ENCODE measurements at regions not wholly inside any gene's neighbourhood (a gene's known extent, or its start where the extent isn't known, plus 50 kb on each side); places are given as distances from the start of the nearest gene placed in this dataset.
"Not testable (repeated sequence)": the region's sequence is repeated elsewhere in the genome, so short reads cannot be mapped to it uniquely, and the experiment has no call there.

GRCh38 chr16:16770717-16771116 is 391.8 kb downstream of the NPIPA7 start:
- not testable (repeated sequence) for FAIRE-seq; DNase-seq (ENCODE audit: low spot score in 2 of 2)

- FAIRE-seq: no peak
- DNase-seq (ENCODE audit: low spot score in 2 of 2): no peak
These were observed 395.4 kb downstream of the NPIPA7 start for GRCh38 chr16:16774389-16774788.

DNA sequence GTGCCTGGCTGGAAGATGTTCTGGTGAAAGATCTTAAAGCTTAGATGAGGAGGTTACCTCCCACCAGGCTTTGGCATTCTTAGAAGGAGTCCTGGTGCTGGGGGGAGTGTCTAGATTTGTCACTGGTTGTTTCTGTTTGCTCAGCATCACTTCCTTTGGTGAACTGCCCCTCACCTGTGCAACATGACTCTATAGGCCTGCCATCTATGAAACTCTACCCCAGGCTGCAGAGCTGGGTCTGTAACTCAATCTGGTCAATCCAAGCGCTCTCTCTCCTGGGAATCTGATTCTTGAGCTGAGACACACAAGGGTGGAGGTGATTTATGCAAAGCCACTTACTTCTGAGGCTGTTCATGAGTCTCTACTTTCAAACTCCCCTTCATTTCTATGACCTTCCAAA is 399.4 kb downstream of the NPIPA7 start:
- FAIRE-seq (no peak), DNase-seq (ENCODE audit: low spot score in 2 of 2) (no peak)

- no peak for DNase-seq (ENCODE audit: low spot score in 2 of 2)
- no peak for FAIRE-seq
These were observed 401.6 kb downstream of the NPIPA7 start for GRCh38 chr16:16780588-16780987.

- DNase-seq (ENCODE audit: low spot score in 2 of 2) (no peak), FAIRE-seq (no peak)
These were observed 403.2 kb downstream of the NPIPA7 start for GRCh38 chr16:16782153-16782552.

DNA sequence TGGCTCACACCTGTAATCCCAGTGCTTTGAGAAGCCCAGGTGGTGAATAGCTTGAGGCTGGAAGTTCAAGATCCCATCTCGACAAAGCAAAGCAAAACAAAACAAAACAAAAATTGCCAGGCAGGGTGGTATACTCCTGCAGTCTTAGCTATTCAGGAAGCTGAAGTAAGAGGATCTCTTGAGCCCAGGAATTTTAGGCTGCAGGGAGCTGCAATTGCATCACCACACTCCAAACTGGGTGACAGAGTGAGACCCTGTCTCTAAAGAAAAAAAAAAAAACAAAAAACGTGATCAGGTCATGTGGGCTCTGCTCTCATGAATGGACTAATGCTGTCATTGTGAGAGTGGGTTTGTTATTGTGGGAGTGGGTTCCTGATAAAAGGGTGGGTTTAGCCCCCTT is 409.1 kb downstream of the NPIPA7 start:
- FAIRE-seq (no peak), DNase-seq (ENCODE audit: low spot score in 2 of 2) (no peak)

GRCh38 chr16:16790597-16790996 is 411.7 kb downstream of the NPIPA7 start:
- FAIRE-seq (no peak), DNase-seq (ENCODE audit: low spot score in 2 of 2) (no peak)

- DNase-seq (ENCODE audit: low spot score in 2 of 2): no peak
- peak; percentile 78 for FAIRE-seq
These were observed 412.1 kb downstream of the NPIPA7 start for GRCh38 chr16:16791051-16791450.

- DNase-seq (ENCODE audit: low spot score in 2 of 2): no peak
- no peak for FAIRE-seq
These were observed 418.3 kb downstream of the NPIPA7 start for GRCh38 chr16:16797239-16797638.

- DNase-seq (ENCODE audit: low spot score in 2 of 2): no peak
- no peak for FAIRE-seq
These were observed 419.6 kb downstream of the NPIPA7 start for GRCh38 chr16:16798504-16798903.

- no peak for FAIRE-seq
- DNase-seq (ENCODE audit: low spot score in 2 of 2): no peak
These were observed 426.9 kb downstream of the NPIPA7 start for GRCh38 chr16:16805809-16806208.

DNA sequence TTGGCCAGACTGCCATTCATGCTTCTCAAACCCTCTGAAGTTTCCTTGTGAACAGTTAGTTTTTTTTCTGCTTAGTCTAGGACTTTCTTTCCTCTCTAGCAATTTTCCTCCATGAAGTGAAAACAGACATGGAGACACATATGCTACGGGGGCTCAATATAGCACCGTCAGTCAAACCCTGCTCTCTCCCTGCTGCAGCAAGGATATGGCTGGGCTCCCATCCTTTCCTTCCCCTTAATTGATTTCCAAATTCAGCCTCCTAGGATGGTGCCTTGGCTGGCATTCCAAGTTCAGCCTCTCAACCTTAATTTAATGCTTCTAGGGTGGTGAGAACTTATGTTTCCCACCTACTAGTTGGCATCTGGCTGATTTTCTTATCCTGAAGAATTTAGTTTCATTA is 436.7 kb downstream of the NPIPA7 start:
- FAIRE-seq (no peak), DNase-seq (ENCODE audit: low spot score in 2 of 2) (no peak)

GRCh38 chr16:16817196-16817595 is 438.3 kb downstream of the NPIPA7 start:
- DNase-seq (ENCODE audit: low spot score in 2 of 2) (no peak), FAIRE-seq (no peak)

- FAIRE-seq (no peak), DNase-seq (ENCODE audit: low spot score in 2 of 2) (no peak)
These were observed 442.3 kb downstream of the NPIPA7 start for GRCh38 chr16:16821261-16821660.

- DNase-seq (ENCODE audit: low spot score in 2 of 2) (no peak), FAIRE-seq (no peak)
These were observed 450.0 kb downstream of the NPIPA7 start for GRCh38 chr16:16828913-16829398.

DNA sequence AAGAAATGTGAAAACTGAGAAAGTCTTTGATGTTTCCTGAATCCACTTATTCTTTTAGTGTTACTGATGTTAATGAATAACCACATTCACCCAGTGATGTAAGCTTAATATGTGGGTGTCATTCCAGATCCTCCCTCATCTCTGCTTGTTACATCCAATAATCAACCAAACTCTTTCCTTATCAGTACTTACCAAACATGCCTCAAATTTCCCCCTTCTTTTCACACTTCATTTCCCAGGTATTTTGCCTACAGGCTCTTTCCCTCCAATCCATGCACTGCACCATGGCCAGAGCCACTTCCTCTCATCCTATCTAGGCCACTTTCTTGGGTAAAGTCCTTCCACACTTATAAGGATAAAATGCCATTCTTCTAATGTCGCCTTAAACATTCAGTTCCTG is 451.5 kb downstream of the NPIPA7 start:
- DNase-seq (ENCODE audit: low spot score in 2 of 2) (no peak), FAIRE-seq (no peak)

DNA sequence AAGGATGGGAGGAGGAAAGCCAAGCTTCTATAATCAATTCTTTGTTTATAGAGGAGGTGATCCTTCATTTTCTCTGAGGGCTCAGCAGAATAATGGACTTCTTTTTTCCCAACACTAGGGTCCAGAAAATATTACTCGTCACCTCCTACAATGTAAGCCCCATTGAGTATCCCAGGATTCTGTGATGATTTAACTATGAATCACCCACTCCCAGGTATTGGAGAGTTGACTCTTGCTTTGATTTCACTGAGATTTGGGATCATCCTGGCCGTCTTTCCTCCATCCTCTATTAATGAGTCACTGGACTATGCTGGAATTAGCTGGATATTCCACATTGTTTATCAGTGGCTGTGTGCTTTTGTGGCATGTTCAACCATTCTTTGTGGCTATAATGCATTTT is 452.0 kb downstream of the NPIPA7 start:
- DNase-seq (ENCODE audit: low spot score in 2 of 2): no peak
- no peak for FAIRE-seq

GRCh38 chr16:16833165-16833564 is 454.2 kb downstream of the NPIPA7 start:
- no peak for FAIRE-seq
- DNase-seq (ENCODE audit: low spot score in 2 of 2): no peak

GRCh38 chr16:16850274-16850673 is 471.3 kb downstream of the NPIPA7 start:
- FAIRE-seq (no peak), DNase-seq (ENCODE audit: low spot score in 2 of 2) (no peak)

DNA sequence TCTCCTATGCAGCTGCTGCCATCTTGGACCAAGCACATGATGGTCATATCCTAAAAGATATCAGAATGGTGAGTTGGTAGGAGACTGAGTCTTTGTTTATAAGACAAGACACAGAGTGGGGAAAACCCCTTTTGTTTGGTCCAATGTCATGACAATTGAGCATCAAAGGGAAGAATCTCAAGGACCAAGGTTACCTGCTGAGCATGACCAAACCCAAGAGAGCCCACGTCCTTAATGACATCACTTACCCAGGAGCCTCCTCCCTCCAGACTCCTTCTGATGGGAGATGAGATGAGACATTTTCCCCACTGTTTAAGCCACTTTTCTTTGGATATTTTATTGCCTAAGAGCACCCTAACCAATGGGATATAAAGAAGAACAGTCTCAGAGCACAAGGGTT is 478.1 kb downstream of the NPIPA7 start:
- DNase-seq (ENCODE audit: low spot score in 2 of 2) (no peak), FAIRE-seq (no peak)

DNA sequence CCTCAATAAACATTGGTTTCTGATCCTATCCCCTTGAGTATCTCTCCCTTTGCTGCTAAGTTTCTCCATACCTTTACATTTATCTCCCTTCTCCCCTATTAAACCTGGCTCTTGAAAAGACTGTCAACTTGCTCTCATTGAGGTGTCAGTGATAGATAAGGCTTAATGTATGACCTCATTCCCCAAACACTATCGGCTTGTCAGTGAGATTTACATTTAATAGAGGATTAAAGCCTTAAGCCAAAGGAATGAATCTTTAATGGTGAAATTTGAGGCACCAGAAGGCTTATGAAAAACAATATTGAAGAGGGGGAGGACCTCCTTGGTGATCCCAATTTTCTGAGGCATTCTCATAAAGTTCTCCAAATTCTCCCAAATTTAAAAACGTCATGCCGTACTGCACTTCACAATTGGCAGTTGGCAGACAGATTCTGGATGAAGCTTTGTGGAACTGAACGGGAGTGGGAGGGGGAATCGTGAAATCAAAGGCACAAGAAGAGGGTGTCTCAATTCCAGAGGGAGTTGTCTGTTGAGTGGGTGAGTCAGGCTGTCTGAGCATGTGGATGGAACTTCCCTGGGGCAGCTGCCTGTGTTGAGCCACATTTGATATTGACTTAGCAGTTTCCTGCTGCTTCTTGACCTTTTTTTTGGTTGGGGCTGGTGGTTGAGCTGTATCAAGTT is 478.8 kb downstream of the NPIPA7 start:
- DNase-seq (ENCODE audit: low spot score in 2 of 2) (no peak), FAIRE-seq (no peak)

GRCh38 chr16:16861546-16861945 is 482.6 kb downstream of the NPIPA7 start:
- FAIRE-seq (no peak), DNase-seq (ENCODE audit: low spot score in 2 of 2) (peak; percentile 31 to 44)

- FAIRE-seq (no peak), DNase-seq (ENCODE audit: low spot score in 2 of 2) (no peak)
These were observed 484.7 kb downstream of the NPIPA7 start for GRCh38 chr16:16863672-16864071.
